ENCODE measurements at regions not wholly inside any gene's neighbourhood (a gene's known extent, or its start where the extent isn't known, plus 50 kb on each side); places are given as distances from the start of the nearest gene placed in this dataset.

DNA sequence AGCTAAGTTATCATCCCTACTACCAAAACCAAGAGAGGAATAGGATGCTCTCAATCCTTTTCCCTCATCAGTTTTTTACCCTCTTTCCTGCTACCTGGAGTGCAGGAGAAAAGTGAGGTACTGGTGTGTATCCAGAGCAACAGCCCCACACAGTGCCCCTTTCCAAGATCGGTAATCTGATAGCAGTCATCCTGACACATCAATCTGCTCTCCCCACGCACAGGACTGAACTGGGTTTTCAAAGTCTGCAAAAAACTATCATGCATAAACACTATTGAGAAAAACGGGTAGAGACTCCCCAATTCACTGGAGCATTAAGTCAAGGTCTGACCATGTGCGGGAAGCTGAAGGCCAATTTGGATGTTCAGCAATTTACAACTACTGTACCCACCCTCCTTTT is 284.8 kb downstream of the RBM26 start:
- TF ChIP-seq POLR2AphosphoS5 (IDR thresholded peaks at IDR 0.05; ENCODE audit: borderline replicate concordance, low read depth, low read length) (no peak), EZH2 (IDR thresholded peaks at IDR 0.05) (no peak), FOXP2 (optimal IDR thresholded peaks at IDR 0.05; ENCODE audit: control extremely low read depth, extremely low read length, insufficient read depth) (no peak)
